ENCODE measurements at regions not wholly inside any gene's neighbourhood (a gene's known extent, or its start where the extent isn't known, plus 50 kb on each side); places are given as distances from the start of the nearest gene placed in this dataset.

DNA sequence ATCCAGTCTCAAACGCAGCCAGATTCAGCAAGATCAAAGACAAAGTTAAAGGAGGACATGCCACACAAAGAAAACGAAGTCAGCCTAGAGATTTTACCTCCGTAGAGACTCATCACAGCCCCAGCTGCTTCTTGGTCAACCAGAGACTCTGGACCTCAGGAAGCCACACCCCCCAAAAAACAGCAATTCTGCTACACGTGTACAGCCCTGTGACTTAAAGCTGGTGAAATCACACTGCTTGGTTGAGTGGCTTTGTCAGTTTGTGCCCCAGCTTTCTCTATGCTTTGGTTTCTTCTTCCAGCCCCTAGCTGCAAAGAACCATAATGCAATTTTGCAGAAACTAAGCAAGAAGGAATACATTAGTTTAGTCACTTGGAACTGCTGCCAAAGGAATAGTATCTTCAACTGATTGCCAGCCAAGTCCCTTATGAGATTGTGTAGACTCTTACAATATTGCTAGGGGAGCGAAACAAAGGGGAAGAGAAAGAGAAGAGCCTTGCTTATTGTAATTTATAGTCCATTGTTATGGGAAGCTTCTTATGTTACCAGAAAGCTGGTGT is 158.8 kb upstream of the ZNF462 start:
- TF ChIP-seq, protein P1, sequence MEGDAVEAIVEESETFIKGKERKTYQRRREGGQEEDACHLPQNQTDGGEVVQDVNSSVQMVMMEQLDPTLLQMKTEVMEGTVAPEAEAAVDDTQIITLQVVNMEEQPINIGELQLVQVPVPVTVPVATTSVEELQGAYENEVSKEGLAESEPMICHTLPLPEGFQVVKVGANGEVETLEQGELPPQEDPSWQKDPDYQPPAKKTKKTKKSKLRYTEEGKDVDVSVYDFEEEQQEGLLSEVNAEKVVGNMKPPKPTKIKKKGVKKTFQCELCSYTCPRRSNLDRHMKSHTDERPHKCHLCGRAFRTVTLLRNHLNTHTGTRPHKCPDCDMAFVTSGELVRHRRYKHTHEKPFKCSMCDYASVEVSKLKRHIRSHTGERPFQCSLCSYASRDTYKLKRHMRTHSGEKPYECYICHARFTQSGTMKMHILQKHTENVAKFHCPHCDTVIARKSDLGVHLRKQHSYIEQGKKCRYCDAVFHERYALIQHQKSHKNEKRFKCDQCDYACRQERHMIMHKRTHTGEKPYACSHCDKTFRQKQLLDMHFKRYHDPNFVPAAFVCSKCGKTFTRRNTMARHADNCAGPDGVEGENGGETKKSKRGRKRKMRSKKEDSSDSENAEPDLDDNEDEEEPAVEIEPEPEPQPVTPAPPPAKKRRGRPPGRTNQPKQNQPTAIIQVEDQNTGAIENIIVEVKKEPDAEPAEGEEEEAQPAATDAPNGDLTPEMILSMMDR (IDR thresholded peaks at IDR 0.05; ENCODE audit: poor library complexity): no peak
- TF ChIP-seq EZH2 (IDR thresholded peaks at IDR 0.05; ENCODE audit: borderline replicate concordance) (no peak), EZH2phosphoT487 (IDR thresholded peaks at IDR 0.05; ENCODE audit: low read depth, severe bottlenecking, unreplicated experiment) (no peak)

Data from hepatocyte (in vitro differentiated cells).